ENCODE measurements at regions not wholly inside any gene's neighbourhood (a gene's known extent, or its start where the extent isn't known, plus 50 kb on each side); places are given as distances from the start of the nearest gene placed in this dataset.

GRCh38 chr13:107066355-107066754, 498.4 kb upstream of the ARGLU1 start:
- Histone ChIP-seq H3K36me3 (no peaks in the 10 kb centered on the region), H3K4me3 (ENCODE audit: low read depth, low read length) (no peak overlapping the region), H3K9me3 (ENCODE audit: severe bottlenecking) (no peaks in the 10 kb centered on the region), H3K27ac (no peak overlapping the region), H3K27me3 (ENCODE audit: insufficient read depth, low read depth, severe bottlenecking) (peaks cover 4% of the 10 kb centered on the region)
- TF ChIP-seq CTCF (IDR thresholded peaks at IDR 0.05; ENCODE audit: low read depth, low read length): no peak
- DNase-seq: no peak

DNA sequence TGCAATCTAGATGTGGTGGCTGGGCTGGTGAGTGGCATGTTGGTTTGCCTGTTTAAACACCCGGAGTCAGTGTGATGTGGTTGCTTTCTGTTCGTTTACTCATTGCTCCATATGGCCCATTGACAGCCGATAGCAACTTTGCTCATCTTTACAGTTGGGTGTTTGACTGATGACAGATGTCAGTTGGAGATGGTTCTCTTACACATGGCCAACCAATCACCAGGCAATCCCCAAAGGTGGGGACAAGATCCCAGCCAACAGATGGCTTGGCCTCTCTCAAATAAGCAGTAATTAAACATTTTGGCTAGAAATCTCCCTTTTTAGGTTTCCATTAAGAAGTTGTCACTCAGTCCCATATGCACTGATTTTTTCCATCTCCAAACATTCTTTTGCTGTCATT, 497.1 kb upstream of the ARGLU1 start:
- TF ChIP-seq CTCF (IDR thresholded peaks at IDR 0.05; ENCODE audit: low read depth, low read length): no peak
- H3K27ac ChIP-seq: no peak overlapping the region
- H3K9me3 ChIP-seq (ENCODE audit: severe bottlenecking): peaks cover 2% of the 10 kb centered on the region
- no peaks in the 10 kb centered on the region for H3K36me3 ChIP-seq
- no peak overlapping the region for H3K4me3 ChIP-seq (ENCODE audit: low read depth, low read length)
- H3K27me3 ChIP-seq (ENCODE audit: insufficient read depth, low read depth, severe bottlenecking): peaks cover 14% of the 10 kb centered on the region
- DNase-seq: no peak

DNA sequence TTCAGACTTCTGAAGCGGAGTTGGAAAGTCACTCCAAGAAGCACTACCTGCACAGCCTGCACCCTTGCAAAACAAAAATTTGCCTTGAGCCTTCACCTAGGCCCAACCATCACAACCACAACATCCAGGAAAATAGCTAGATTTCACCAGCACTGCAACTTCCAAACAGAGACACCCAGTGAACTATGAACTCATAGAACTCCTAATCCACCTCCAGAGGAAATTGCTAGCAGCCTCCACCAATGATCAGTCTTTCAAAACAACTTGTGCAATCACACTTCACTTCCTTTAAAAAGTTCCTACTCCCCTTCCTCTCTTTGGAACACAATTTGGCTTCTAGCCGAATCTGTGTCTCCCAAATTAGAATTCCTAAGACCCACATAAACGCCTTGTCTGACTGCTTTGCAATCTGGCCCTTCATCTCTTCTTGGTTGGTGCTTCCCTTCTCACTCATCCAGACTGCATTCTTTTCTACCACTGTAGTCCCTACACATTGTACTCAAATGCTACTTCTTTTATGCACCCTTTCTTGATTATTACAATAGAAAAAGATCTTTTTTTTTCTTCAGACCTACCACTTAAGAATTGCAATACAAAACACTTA, 489.2 kb upstream of the ARGLU1 start:
- no peak for TF ChIP-seq CTCF (IDR thresholded peaks at IDR 0.05; ENCODE audit: low read depth, low read length)

GRCh38 chr13:107043021-107043956, 475.4 kb upstream of the ARGLU1 start:
- Histone ChIP-seq H3K27ac (no peak overlapping the region), H3K36me3 (no peaks in the 10 kb centered on the region), H3K4me3 (ENCODE audit: low read depth, low read length) (no peak overlapping the region), H3K27me3 (ENCODE audit: insufficient read depth, low read depth, severe bottlenecking) (peaks cover 28% of the 10 kb centered on the region), H3K9me3 (ENCODE audit: severe bottlenecking) (peaks cover 8% of the 10 kb centered on the region)
- TF ChIP-seq CTCF (IDR thresholded peaks at IDR 0.05; ENCODE audit: low read depth, low read length): no peak
- DNase-seq: no peak

More for the DNA sequence above, 489.2 kb upstream of the ARGLU1 start:
- Histone ChIP-seq H3K36me3 (no peaks in the 10 kb centered on the region), H3K9me3 (ENCODE audit: severe bottlenecking) (peaks cover 2% of the 10 kb centered on the region), H3K27me3 (ENCODE audit: insufficient read depth, low read depth, severe bottlenecking) (peaks cover 23% of the 10 kb centered on the region), H3K27ac (no peak overlapping the region), H3K4me3 (ENCODE audit: low read depth, low read length) (no peak overlapping the region)
- DNase-seq: no peak

DNA sequence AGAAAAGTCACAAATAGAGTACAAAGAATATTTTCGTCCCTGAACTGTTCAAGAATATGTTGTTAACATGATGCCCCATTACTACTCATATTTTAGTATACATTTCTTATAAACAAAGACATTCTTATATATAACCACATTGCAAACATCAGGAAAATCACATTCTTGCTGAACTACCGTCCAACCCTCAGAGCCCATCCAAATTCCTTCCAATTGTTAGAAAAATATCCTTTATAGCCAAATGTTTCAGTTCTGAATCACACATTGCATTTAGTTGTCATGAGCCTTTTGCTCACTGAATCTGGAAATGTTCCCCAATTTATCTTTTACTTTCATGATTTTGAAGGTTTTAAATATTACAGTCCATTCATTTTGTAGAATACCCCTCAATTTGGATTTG, 467.8 kb upstream of the ARGLU1 start:
- Histone ChIP-seq H3K36me3 (no peaks in the 10 kb centered on the region), H3K9me3 (ENCODE audit: severe bottlenecking) (peaks cover 2% of the 10 kb centered on the region), H3K27ac (no peak overlapping the region), H3K27me3 (ENCODE audit: insufficient read depth, low read depth, severe bottlenecking) (peaks cover 16% of the 10 kb centered on the region), H3K4me3 (ENCODE audit: low read depth, low read length) (no peak overlapping the region)
- no peak for TF ChIP-seq CTCF (IDR thresholded peaks at IDR 0.05; ENCODE audit: low read depth, low read length)
- no peak for DNase-seq

Measured in WERI-Rb-1 (cell line).